ENCODE measurements at regions not wholly inside any gene's neighbourhood (a gene's known extent, or its start where the extent isn't known, plus 50 kb on each side); places are given as distances from the start of the nearest gene placed in this dataset.

- H3K4me2 ChIP-seq (ENCODE audit: low read length): no peak overlapping the region
- H3K9ac ChIP-seq (ENCODE audit: low read length): no peak overlapping the region
- H3K36me3 ChIP-seq (ENCODE audit: insufficient read depth, low read length): no peaks in the 10 kb centered on the region
- no peak overlapping the region for H2AFZ ChIP-seq (ENCODE audit: low read depth, low read length)
- no peaks in the 10 kb centered on the region for H3K9me3 ChIP-seq (ENCODE audit: insufficient read depth, low read depth, low read length)
- H3K4me3 Mint-ChIP-seq (ENCODE audit: unreplicated experiment): no peak overlapping the region
- H3K27ac ChIP-seq (ENCODE audit: low read depth, low read length): no peak overlapping the region
- DNase-seq (ENCODE audit: low read depth) (no peak), FAIRE-seq (no peak)
- no peak overlapping the region for H3K27ac Mint-ChIP-seq (ENCODE audit: unreplicated experiment)
- no peaks in the 10 kb centered on the region for H3K27me3 ChIP-seq (ENCODE audit: insufficient read depth, low read length)
- H3K27me3 Mint-ChIP-seq (ENCODE audit: low read depth, unreplicated experiment): no peaks in the 10 kb centered on the region
- H3K79me2 ChIP-seq (ENCODE audit: insufficient read depth, low read length): no peaks in the 10 kb centered on the region
- peaks cover 10% of the 10 kb centered on the region for H3K4me1 ChIP-seq (ENCODE audit: insufficient read depth, low read length)
- peaks cover 2% of the 10 kb centered on the region for H3K36me3 Mint-ChIP-seq (ENCODE audit: low read depth, unreplicated experiment)
- H4K20me1 ChIP-seq (ENCODE audit: insufficient read depth, low read length): no peaks in the 10 kb centered on the region
- TF ChIP-seq, protein P1, sequence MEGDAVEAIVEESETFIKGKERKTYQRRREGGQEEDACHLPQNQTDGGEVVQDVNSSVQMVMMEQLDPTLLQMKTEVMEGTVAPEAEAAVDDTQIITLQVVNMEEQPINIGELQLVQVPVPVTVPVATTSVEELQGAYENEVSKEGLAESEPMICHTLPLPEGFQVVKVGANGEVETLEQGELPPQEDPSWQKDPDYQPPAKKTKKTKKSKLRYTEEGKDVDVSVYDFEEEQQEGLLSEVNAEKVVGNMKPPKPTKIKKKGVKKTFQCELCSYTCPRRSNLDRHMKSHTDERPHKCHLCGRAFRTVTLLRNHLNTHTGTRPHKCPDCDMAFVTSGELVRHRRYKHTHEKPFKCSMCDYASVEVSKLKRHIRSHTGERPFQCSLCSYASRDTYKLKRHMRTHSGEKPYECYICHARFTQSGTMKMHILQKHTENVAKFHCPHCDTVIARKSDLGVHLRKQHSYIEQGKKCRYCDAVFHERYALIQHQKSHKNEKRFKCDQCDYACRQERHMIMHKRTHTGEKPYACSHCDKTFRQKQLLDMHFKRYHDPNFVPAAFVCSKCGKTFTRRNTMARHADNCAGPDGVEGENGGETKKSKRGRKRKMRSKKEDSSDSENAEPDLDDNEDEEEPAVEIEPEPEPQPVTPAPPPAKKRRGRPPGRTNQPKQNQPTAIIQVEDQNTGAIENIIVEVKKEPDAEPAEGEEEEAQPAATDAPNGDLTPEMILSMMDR (IDR thresholded peaks at IDR 0.05; ENCODE audit: insufficient read depth, low read depth, low read length): no peak
- TF ChIP-seq EZH2 (IDR thresholded peaks at IDR 0.05; ENCODE audit: insufficient read depth, low read length): no peak
- H3K4me3 ChIP-seq (ENCODE audit: insufficient read depth, low read depth, low read length): no peak overlapping the region
- H3K4me1 Mint-ChIP-seq (ENCODE audit: low read depth, unreplicated experiment): no peaks in the 10 kb centered on the region
- H3K9me3 Mint-ChIP-seq (ENCODE audit: unreplicated experiment): peaks cover 5% of the 10 kb centered on the region
Observed at GRCh38 chr6:163841326-163841725, 426.8 kb downstream of the QKI start.

GRCh38 chr6:163840880-163841279, 426.4 kb downstream of the QKI start:
- no peaks in the 10 kb centered on the region for H3K79me2 ChIP-seq (ENCODE audit: insufficient read depth, low read length)
- no peaks in the 10 kb centered on the region for H3K9me3 ChIP-seq (ENCODE audit: insufficient read depth, low read depth, low read length)
- no peaks in the 10 kb centered on the region for H3K36me3 ChIP-seq (ENCODE audit: insufficient read depth, low read length)
- no peak for TF ChIP-seq EZH2 (IDR thresholded peaks at IDR 0.05; ENCODE audit: insufficient read depth, low read length)
- H3K4me1 ChIP-seq (ENCODE audit: insufficient read depth, low read length): peaks cover 10% of the 10 kb centered on the region
- no peak overlapping the region for H3K4me3 ChIP-seq (ENCODE audit: insufficient read depth, low read depth, low read length)
- no peaks in the 10 kb centered on the region for H3K27me3 ChIP-seq (ENCODE audit: insufficient read depth, low read length)
- H4K20me1 ChIP-seq (ENCODE audit: insufficient read depth, low read length): no peaks in the 10 kb centered on the region
- Mint-ChIP-seq H3K4me3 (ENCODE audit: unreplicated experiment) (no peak overlapping the region), H3K4me1 (ENCODE audit: low read depth, unreplicated experiment) (no peaks in the 10 kb centered on the region), H3K27ac (ENCODE audit: unreplicated experiment) (no peak overlapping the region), H3K36me3 (ENCODE audit: low read depth, unreplicated experiment) (peaks cover 2% of the 10 kb centered on the region), H3K27me3 (ENCODE audit: low read depth, unreplicated experiment) (no peaks in the 10 kb centered on the region), H3K9me3 (ENCODE audit: unreplicated experiment) (peaks cover 5% of the 10 kb centered on the region)
- DNase-seq (ENCODE audit: low read depth) (no peak), FAIRE-seq (no peak)
- H3K4me2 ChIP-seq (ENCODE audit: low read length): no peak overlapping the region
- no peak overlapping the region for H3K9ac ChIP-seq (ENCODE audit: low read length)
- H2AFZ ChIP-seq (ENCODE audit: low read depth, low read length): no peak overlapping the region
- H3K27ac ChIP-seq (ENCODE audit: low read depth, low read length): no peak overlapping the region

GRCh38 chr6:163839296-163839695, 424.8 kb downstream of the QKI start:
- H3K4me1 ChIP-seq (ENCODE audit: insufficient read depth, low read length): peaks cover 10% of the 10 kb centered on the region
- H3K36me3 Mint-ChIP-seq (ENCODE audit: low read depth, unreplicated experiment): peaks cover 2% of the 10 kb centered on the region
- DNase-seq (ENCODE audit: low read depth): no peak
- H3K27me3 Mint-ChIP-seq (ENCODE audit: low read depth, unreplicated experiment): no peaks in the 10 kb centered on the region
- no peak overlapping the region for H3K9ac ChIP-seq (ENCODE audit: low read length)
- H3K4me1 Mint-ChIP-seq (ENCODE audit: low read depth, unreplicated experiment): no peaks in the 10 kb centered on the region
- no peak overlapping the region for H3K4me3 Mint-ChIP-seq (ENCODE audit: unreplicated experiment)
- no peaks in the 10 kb centered on the region for H3K79me2 ChIP-seq (ENCODE audit: insufficient read depth, low read length)
- no peaks in the 10 kb centered on the region for H3K27me3 ChIP-seq (ENCODE audit: insufficient read depth, low read length)
- no peak overlapping the region for H3K4me2 ChIP-seq (ENCODE audit: low read length)
- peaks cover 5% of the 10 kb centered on the region for H3K9me3 Mint-ChIP-seq (ENCODE audit: unreplicated experiment)
- TF ChIP-seq EZH2 (IDR thresholded peaks at IDR 0.05; ENCODE audit: insufficient read depth, low read length): no peak
- TF ChIP-seq, protein P1 (IDR thresholded peaks at IDR 0.05; ENCODE audit: insufficient read depth, low read depth, low read length): no peak
- H3K27ac Mint-ChIP-seq (ENCODE audit: unreplicated experiment): no peak overlapping the region
- no peaks in the 10 kb centered on the region for H3K9me3 ChIP-seq (ENCODE audit: insufficient read depth, low read depth, low read length)
- H2AFZ ChIP-seq (ENCODE audit: low read depth, low read length): no peak overlapping the region
- no peak overlapping the region for H3K4me3 ChIP-seq (ENCODE audit: insufficient read depth, low read depth, low read length)
- FAIRE-seq: no peak
- no peak overlapping the region for H3K27ac ChIP-seq (ENCODE audit: low read depth, low read length)
- H3K36me3 ChIP-seq (ENCODE audit: insufficient read depth, low read length): no peaks in the 10 kb centered on the region
- no peaks in the 10 kb centered on the region for H4K20me1 ChIP-seq (ENCODE audit: insufficient read depth, low read length)
